ENCODE measurements at regions not wholly inside any gene's neighbourhood (a gene's known extent, or its start where the extent isn't known, plus 50 kb on each side); places are given as distances from the start of the nearest gene placed in this dataset.

DNA sequence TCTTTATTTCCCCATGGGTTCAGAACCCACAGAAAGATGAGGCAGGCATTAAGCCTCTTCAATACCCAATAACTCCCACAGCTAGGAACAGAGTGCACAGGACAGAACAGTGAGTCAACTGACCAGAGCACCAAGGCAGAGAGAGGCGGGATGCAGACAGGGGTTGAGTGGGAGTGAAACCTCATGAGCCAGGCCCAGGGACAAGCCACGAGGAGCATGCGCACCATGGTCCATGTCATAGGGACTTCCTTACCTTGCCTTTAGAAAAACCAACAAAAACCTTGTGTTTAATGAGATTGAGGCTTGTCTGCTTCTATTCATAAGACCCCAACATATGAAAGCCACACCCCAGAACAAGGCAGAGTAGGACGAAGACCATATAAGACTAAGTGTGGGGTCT lies 330.6 kb downstream of the DEPDC1B start:
- no peak for DNase-seq

GRCh38 chr5:60368100-60368499 lies 331.9 kb downstream of the DEPDC1B start:
- DNase-seq = no peak

DNA sequence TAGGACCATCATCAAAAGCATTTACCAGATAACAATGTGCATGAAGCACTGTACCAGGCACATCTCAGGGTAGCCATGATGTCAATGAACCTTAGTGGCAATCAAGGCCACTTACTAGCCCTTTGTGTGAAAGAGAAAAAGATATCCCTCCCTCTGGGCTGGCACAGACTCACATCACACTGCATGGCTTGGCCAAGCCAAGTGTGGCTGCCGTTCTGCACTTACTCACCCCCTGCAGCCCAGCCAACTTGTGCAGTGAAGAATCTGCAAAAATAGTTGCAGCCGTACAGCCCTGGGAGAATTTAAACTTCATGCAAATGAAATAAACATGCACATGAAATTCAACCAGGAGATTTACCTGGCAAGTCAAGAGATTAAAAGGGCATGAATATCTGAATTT lies 333.5 kb downstream of the DEPDC1B start:
- no peak for DNase-seq

- no peak for DNase-seq
Observed at GRCh38 chr5:60365001-60365400, 335.0 kb downstream of the DEPDC1B start.

- no peak for DNase-seq
Observed at GRCh38 chr5:60362158-60362557, 337.8 kb downstream of the DEPDC1B start.

- DNase-seq = no peak
Observed at GRCh38 chr5:60360355-60360754, 339.6 kb downstream of the DEPDC1B start.

DNA sequence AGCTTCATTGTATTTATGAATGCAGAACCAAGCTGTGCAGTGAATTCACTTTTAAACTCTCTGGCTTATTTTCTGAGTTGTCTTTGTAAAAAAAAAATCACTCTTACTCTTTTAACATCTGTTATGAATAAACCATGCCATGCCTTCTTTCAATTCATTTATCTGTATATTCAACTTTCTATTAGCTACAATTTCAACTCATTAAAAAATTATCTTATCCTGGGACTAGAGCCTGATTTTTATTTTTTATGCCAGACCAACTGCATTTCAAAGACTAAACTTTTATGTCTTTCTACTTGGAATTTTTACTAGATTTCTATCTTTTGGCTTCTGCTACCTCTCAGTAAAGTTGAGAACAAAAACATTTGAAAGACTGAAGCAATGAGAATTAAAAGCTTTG lies 342.7 kb downstream of the DEPDC1B start:
- DNase-seq = no peak

DNA sequence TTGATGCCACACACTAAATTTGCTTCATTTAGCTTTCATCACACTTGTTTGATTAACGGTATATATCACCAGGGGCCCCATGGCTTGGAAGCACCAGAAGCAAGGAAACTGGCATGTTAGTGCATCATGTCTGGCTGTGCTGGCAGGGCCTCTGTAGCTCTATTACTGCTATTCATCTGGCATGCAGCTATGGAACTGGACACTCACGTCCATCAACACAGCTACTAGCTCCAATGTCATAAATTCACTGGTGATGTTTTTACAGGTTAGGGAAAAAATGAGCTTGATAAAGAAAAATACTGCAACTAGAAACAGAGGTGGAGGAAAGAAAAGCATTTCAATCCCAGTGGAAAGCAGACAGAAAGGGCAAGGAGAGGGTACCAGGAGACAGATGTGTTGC lies 343.2 kb downstream of the DEPDC1B start:
- no peak for DNase-seq

GRCh38 chr5:60355181-60355580 lies 344.8 kb downstream of the DEPDC1B start:
- no peak for DNase-seq

GRCh38 chr5:60354311-60354710 lies 345.7 kb downstream of the DEPDC1B start:
- no peak for DNase-seq

GRCh38 chr5:60352992-60353599 lies 346.9 kb downstream of the DEPDC1B start:
- no peak for DNase-seq

DNA sequence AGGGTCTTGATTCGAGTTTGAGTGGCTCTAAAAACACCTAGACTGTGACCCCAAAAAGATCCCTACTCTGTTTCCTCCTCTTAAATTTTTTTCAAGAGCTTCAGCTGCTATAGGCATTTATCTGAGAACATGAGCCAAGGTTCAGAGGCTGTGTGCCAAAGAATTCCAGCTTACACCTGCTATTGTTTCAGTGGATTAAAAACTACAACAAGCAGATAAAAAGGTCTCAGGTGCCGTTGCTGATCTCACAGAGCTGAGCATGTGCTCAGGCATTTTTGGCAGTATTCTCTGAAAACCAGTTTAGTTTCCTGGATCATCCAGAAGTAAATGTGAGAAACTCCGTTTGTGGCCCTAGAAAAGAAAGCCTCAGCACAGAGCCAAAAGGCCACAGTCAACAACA lies 349.2 kb downstream of the DEPDC1B start:
- DNase-seq = no peak

GRCh38 chr5:60349891-60350415 lies 350.0 kb downstream of the DEPDC1B start:
- DNase-seq = no peak

GRCh38 chr5:60346393-60346792 lies 353.6 kb downstream of the DEPDC1B start:
- no peak for DNase-seq

DNA sequence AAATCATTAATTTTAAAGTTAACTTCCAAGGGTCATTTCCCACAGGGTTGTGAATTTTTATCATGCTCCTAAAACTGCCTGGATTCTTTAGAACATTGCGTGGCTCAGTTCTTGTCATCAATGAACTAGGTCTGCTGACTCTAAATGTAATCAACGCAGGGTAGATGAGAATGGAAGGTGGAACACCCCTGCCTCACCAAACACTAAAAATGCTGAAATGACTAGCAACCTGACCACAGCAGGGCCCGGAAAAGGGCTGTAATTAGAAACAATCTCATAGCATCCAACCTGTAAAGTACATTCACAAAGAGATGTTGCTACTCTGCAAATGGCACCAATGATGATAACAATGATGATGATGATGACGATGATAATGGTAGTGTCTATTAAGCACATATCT lies 356.9 kb downstream of the DEPDC1B start:
- no peak for DNase-seq

GRCh38 chr5:60340965-60341471 lies 358.9 kb downstream of the DEPDC1B start:
- no peak for DNase-seq

- no peak for DNase-seq
Observed at GRCh38 chr5:60340326-60340725, 359.6 kb downstream of the DEPDC1B start.

GRCh38 chr5:60339691-60340201 lies 360.2 kb downstream of the DEPDC1B start:
- DNase-seq = no peak

DNA sequence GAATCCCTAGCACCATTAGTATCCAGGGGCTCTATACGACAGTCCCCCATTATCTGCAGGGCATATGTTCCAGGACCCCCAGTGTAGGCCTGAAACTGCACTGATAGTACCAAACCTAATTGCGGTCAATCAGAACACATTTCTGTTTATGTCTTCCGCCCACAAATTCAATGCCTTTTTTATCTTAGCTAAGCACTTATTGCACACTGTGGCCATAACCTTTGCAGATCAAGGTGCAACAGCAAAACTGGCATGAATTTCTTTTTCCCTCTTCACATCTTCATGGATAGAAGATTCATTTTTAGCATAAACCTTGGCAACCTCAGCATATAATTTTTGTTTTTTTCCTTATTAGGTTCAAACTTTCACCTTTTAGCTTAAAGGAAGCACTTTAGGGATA lies 361.1 kb downstream of the DEPDC1B start:
- DNase-seq = no peak

- DNase-seq = no peak
Observed at GRCh38 chr5:60336491-60336890, 363.5 kb downstream of the DEPDC1B start.

- no peak for DNase-seq
Observed at GRCh38 chr5:60335913-60336312, 364.1 kb downstream of the DEPDC1B start.

DNA sequence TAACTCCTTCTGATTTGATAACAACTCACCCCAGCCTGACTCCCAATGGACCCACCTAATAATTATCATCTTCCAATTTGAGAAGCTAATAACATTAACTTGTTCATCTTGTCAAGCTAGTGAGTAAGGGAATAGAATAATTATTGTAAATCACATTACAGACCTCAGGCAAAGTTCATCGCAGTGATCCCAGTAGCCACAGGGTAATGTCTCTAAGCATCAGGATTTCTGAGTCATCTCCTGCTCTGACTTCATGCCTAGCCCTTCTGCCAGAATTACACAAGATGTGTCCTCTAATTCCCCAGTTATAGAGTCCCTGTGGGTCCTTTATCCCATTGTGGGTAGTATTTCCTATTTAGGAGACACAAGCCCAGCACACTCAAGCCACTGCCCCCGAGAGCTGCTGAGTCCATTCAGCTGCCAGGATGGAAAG lies 365.7 kb downstream of the DEPDC1B start:
- no peak for DNase-seq

GRCh38 chr5:60333005-60333571 lies 366.9 kb downstream of the DEPDC1B start:
- DNase-seq = no peak

GRCh38 chr5:60332244-60333004 lies 367.5 kb downstream of the DEPDC1B start:
- DNase-seq = no peak

Data from GOT3 (cell line).